Endothelial cell of umbilical vein (primary cell): ENCODE measurements at regions not wholly inside any gene's neighbourhood (a gene's known extent, or its start where the extent isn't known, plus 50 kb on each side); places are given as distances from the start of the nearest gene placed in this dataset.

Source experiments
- BruUV-seq: library from RNA; stranded (reverse); fragments of 400-500 nt; replicated peaks from 2 replicates; lab custom pipeline; 2021; lab: Mats Ljungman, UMichigan
- CTCF ChIA-PET: fragments of 300-600, 350-600 bp; sonication (Branson Sonifier 250); formaldehyde crosslinking; loops from one replicate; lab custom pipeline; 2021; ENCODE audit warnings: antibody characterized with exemption, inconsistent platforms; lab: Charles Lee
- POLR2A ChIA-PET: fragments of 300-600, 350-600 bp; sonication (Branson Sonifier 250); formaldehyde crosslinking; loops from one replicate; lab custom pipeline; 2021; ENCODE audit warnings: antibody characterized with exemption, inconsistent platforms; lab: Charles Lee
- DNase-seq: peaks from one replicate; pipeline ENCODE4 v3.0.0-alpha.2; 2011; ENCODE audit warnings: low read depth, low spot score
- FAIRE-seq: peaks from 2 replicates; lab custom pipeline; 2011; peaks lifted over from hg19 to GRCh38; lab: Jason Lieb, UNC
- H2AFZ ChIP-seq: 2 replicates; pipeline ENCODE4 v1.6.0; 2012; ENCODE audit warnings: low read depth, low read length, control low read depth, inconsistent platforms
- H3K27ac ChIP-seq: 2 replicates; pipeline ENCODE4 v1.5.1; 2011; ENCODE audit warnings: low read depth, mild to moderate bottlenecking, control low read depth, low read length, moderate library complexity; ENCODE audit not compliant: insufficient read depth
- H3K27me3 ChIP-seq, 2 experiments: 2 replicates each; pipeline versions ENCODE4 v1.6.0 to v1.6.1; 2011; ENCODE audit warnings: low read length in 2 of 2, mixed read lengths in 1 of 2; ENCODE audit not compliant: control insufficient read depth in 2 of 2, insufficient read depth in 2 of 2
- H3K36me3 ChIP-seq, 2 experiments: 2 replicates in 1 of 2; 3 replicates in 1 of 2; pipeline ENCODE4 v1.5.1; 2011; ENCODE audit warnings: low read length in 2 of 2, mild to moderate bottlenecking in 1 of 2, moderate library complexity in 1 of 2; ENCODE audit not compliant: control insufficient read depth in 2 of 2, insufficient read depth in 2 of 2; ENCODE audit errors: extremely low read depth in 1 of 2
- H3K4me1 ChIP-seq: 3 replicates; pipeline ENCODE4 v1.5.1; 2011; ENCODE audit warnings: mild to moderate bottlenecking, low read length; ENCODE audit not compliant: control insufficient read depth, insufficient read depth; ENCODE audit errors: extremely low read depth
- H3K4me2 ChIP-seq: 2 replicates; pipeline ENCODE4 v1.6.1; 2011; ENCODE audit warnings: low read length, control low read depth, mixed read lengths; ENCODE audit not compliant: insufficient read depth
- H3K4me3 ChIP-seq, 3 experiments: fragments of 200-600 bp in 1 of 3; sonication (generic), shearing (Covaris generic) in 1 of 3; replicated peaks in 1 of 3; 2 replicates each; pipeline ENCODE4 v1.5.1; 2011 to 2016; ENCODE audit warnings: control low read depth in 3 of 3, low read length in 3 of 3, mild to moderate bottlenecking in 2 of 3, inconsistent platforms in 1 of 3, low read depth in 1 of 3, moderate library complexity in 1 of 3; ENCODE audit not compliant: insufficient read depth in 1 of 3
- H3K79me2 ChIP-seq: 2 replicates; pipeline ENCODE4 v1.6.0; 2012; ENCODE audit warnings: low read length, inconsistent platforms; ENCODE audit not compliant: control insufficient read depth, insufficient read depth
- H3K9ac ChIP-seq: replicated peaks from 2 replicates; pipeline ENCODE3; 2011; ENCODE audit warnings: low read length, control low read depth; ENCODE audit not compliant: insufficient read depth; ENCODE audit errors: extremely low read depth
- H3K9me1 ChIP-seq: replicated peaks from 3 replicates; pipeline ENCODE4 v1.6.0; 2011; ENCODE audit warnings: mild to moderate bottlenecking, low read length; ENCODE audit not compliant: control insufficient read depth, insufficient read depth; ENCODE audit errors: extremely low read depth
- H3K9me3 ChIP-seq: replicated peaks from 2 replicates; pipeline ENCODE4 v1.5.1; 2012; ENCODE audit warnings: low read length, inconsistent platforms; ENCODE audit not compliant: control insufficient read depth, insufficient read depth
- H4K20me1 ChIP-seq: replicated peaks from 2 replicates; pipeline ENCODE3; 2011; ENCODE audit warnings: mild to moderate bottlenecking, low read length; ENCODE audit not compliant: control insufficient read depth, insufficient read depth; ENCODE audit errors: extremely low read depth
- CTCF ChIP-seq, 2 donors: IDR thresholded peaks; 1 replicate in 1 of 2; 2 replicates in 1 of 2; pipeline ENCODE4 v1.5.1; 2011; ENCODE audit warnings: low read length in 2 of 2, mild to moderate bottlenecking in 2 of 2, moderate library complexity in 2 of 2, control low read depth in 1 of 2, inconsistent platforms in 1 of 2, low read depth in 1 of 2; ENCODE audit not compliant: insufficient read depth in 1 of 2; ENCODE audit errors: extremely low read depth in 1 of 2
- EZH2 ChIP-seq: IDR thresholded peaks from 2 replicates; pipeline ENCODE4 v1.6.1; 2012; ENCODE audit warnings: borderline replicate concordance, low read depth, mild to moderate bottlenecking, moderate library complexity, low read length, inconsistent platforms; ENCODE audit not compliant: severe bottlenecking
- FOS ChIP-seq: IDR thresholded peaks from 2 replicates; pipeline ENCODE4 v1.6.1; 2011; ENCODE audit warnings: mild to moderate bottlenecking, low read length, moderate library complexity, borderline replicate concordance; ENCODE audit not compliant: insufficient read depth
- GATA2 ChIP-seq: IDR thresholded peaks from 2 replicates; pipeline ENCODE4 v1.7.0; 2011; ENCODE audit warnings: low read depth, mild to moderate bottlenecking, moderate library complexity, mixed read lengths, low read length; ENCODE audit not compliant: insufficient read length, insufficient read depth
- JUN ChIP-seq: IDR thresholded peaks from 2 replicates; pipeline ENCODE4 v1.6.1; 2011; ENCODE audit warnings: borderline replicate concordance, low read depth; ENCODE audit not compliant: insufficient read length, insufficient read depth
- MYC ChIP-seq: IDR thresholded peaks from one replicate; pipeline ENCODE4 v1.6.1; 2011; ENCODE audit warnings: mild to moderate bottlenecking, low read depth, low read length
- POLR2A ChIP-seq: IDR thresholded peaks from 2 replicates; pipeline ENCODE4 v1.6.1; 2012; ENCODE audit warnings: low read depth, mild to moderate bottlenecking, control low read depth, low read length
- POLR2AphosphoS5 ChIP-seq: IDR thresholded peaks from 2 replicates; pipeline ENCODE4 v1.6.1; 2012; ENCODE audit warnings: low read depth, mild to moderate bottlenecking, control low read depth, low read length, moderate library complexity; ENCODE audit not compliant: insufficient read depth
- dilution Hi-C: fragments of 300-500 bp; cut with MboI; formaldehyde crosslinking; loops from one replicate; pipeline ENCODE4 v1.15.0; 2019; ENCODE audit warnings: low sequenced_read_pairs; ENCODE audit not compliant: extremely low pct_ligation_motif_present
- intact Hi-C: fragments of 100-400 bp; cut with micrococcal nuclease; formaldehyde crosslinking; loops from one replicate; pipeline ENCODE4 v1.10.0; 2022
- TF ChIP-seq, protein P1 (sequence below): IDR thresholded peaks from 2 replicates; pipeline ENCODE4 v1.6.1; 2011; ENCODE audit not compliant: insufficient read depth, insufficient read length

DNA sequence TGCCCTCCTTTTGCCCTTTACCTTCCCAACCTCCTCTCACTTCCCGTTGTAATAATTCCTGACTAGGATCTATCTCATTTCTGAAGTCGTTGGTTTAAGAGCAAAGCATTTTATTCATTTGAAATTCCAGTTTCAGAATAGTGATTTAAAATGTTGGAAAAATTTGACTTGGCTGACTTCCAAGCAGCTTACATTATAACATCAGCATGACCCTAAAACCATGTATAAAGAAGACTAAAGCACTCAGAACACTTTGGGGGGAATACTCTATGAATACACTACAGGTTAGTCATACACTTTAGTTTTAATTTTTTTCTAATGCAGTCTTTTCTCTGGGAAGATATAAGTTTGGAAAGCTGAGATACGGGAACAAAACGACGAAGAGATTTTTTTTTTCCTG lies 161.1 kb downstream of the BTG1 start:
- Histone ChIP-seq H3K4me2 (no peak overlapping the region), H3K36me3 (no peaks in the 10 kb centered on the region), H2AFZ (no peak overlapping the region), H3K27me3 (no peaks in the 10 kb centered on the region), H3K79me2 (no peaks in the 10 kb centered on the region), H3K27ac (no peak overlapping the region), H3K4me3 (no peak overlapping the region), H3K4me1 (peaks cover 48% of the 10 kb centered on the region), H3K9ac (no peak overlapping the region), H3K9me3 (no peaks in the 10 kb centered on the region), H3K9me1 (no peaks in the 10 kb centered on the region), H4K20me1 (no peaks in the 10 kb centered on the region)
- DNase-seq (peak; percentile 27), FAIRE-seq (no peak)
- BruUV-seq, result no TSS peak
- CTCF ChIA-PET, result interaction anchor here (1.1 to 1.7 kb wide), 4 partner anchors 150 to 602 kb away, joined by 3 to 4 read pairs (median 4); no protein-coding TSS in a partner anchor
- dilution Hi-C loops, result no loop called here
- intact Hi-C loops, result no loop called here
- TF ChIP-seq JUN, result no peak
- TF ChIP-seq CTCF (IDR thresholded peaks at IDR 0.05; ENCODE audit: extremely low read depth in 1 of 2, insufficient read depth in 1 of 2, low read depth in 1 of 2, low read length in 2 of 2), result no peak
- TF ChIP-seq EZH2, result no peak
- no peak for TF ChIP-seq POLR2AphosphoS5
- TF ChIP-seq FOS, result no peak
- no peak for TF ChIP-seq GATA2
- TF ChIP-seq MYC, result no peak
- no peak for TF ChIP-seq POLR2A
- TF ChIP-seq, protein P1, sequence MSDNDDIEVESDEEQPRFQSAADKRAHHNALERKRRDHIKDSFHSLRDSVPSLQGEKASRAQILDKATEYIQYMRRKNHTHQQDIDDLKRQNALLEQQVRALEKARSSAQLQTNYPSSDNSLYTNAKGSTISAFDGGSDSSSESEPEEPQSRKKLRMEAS, result no peak
- POLR2A ChIA-PET, result interaction anchor here (4.2 kb wide), 1 partner anchor 161 kb away, joined by 17 read pairs; the partner anchor contains the start of gene BTG1
